ENCODE measurements at regions not wholly inside any gene's neighbourhood (a gene's known extent, or its start where the extent isn't known, plus 50 kb on each side); places are given as distances from the start of the nearest gene placed in this dataset.

DNA sequence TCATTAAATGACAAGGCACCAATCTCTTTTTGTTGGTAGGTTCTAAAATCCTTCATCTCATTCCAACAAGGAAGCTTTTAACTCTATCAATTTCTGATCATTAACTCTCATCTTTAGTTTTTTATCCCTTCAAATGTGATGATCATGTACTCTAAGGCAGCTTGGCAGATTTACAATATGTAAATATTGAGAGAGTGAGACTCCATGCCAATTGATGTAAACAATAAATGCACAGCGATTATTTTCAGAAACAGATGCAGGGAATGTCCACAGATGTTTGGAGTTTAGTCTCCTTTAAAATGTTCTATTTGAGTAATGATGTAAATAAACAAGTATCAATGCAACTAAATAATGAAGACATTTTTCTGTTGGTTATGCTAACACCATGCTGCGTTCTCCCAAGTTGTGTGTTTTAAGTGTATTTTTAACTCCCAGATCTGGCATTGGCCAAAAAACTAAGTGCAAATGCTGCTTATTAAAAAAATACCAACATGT lies 213.8 kb downstream of the AHR start:
- no peak overlapping the region for H3K4me3 ChIP-seq (ENCODE audit: low read depth, low read length)
- TF ChIP-seq, protein P1, sequence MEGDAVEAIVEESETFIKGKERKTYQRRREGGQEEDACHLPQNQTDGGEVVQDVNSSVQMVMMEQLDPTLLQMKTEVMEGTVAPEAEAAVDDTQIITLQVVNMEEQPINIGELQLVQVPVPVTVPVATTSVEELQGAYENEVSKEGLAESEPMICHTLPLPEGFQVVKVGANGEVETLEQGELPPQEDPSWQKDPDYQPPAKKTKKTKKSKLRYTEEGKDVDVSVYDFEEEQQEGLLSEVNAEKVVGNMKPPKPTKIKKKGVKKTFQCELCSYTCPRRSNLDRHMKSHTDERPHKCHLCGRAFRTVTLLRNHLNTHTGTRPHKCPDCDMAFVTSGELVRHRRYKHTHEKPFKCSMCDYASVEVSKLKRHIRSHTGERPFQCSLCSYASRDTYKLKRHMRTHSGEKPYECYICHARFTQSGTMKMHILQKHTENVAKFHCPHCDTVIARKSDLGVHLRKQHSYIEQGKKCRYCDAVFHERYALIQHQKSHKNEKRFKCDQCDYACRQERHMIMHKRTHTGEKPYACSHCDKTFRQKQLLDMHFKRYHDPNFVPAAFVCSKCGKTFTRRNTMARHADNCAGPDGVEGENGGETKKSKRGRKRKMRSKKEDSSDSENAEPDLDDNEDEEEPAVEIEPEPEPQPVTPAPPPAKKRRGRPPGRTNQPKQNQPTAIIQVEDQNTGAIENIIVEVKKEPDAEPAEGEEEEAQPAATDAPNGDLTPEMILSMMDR (IDR thresholded peaks at IDR 0.05; ENCODE audit: low read depth, low read length) = no peak

DNA sequence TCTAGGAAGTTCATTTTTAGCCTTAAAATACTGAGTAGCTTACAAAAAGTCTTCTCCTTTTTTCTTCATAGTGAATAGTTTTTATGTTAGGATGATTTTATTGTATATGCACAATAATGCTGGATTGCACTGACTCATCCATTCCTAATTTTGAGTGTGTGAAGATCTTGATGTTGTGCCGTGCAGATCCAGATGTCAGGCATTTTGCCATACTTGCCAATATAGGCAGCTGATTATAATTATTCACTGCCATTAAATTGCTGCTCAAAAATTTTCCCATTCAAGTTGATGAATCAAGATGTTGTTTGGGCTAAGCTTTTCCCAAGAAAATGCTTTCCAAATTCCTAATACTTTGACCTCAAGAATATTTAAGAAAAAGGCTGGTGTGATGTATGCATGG lies 218.3 kb downstream of the AHR start:
- TF ChIP-seq, protein P1 (IDR thresholded peaks at IDR 0.05; ENCODE audit: low read depth, low read length) = no peak
- H3K4me3 ChIP-seq (ENCODE audit: low read depth, low read length) = no peak overlapping the region

- no peak overlapping the region for H3K4me3 ChIP-seq (ENCODE audit: low read depth, low read length)
- TF ChIP-seq, protein P1 (IDR thresholded peaks at IDR 0.05; ENCODE audit: low read depth, low read length) = no peak
Measured at GRCh38 chr7:17520941-17521340, 222.5 kb downstream of the AHR start.

GRCh38 chr7:17521437-17521836 lies 223.0 kb downstream of the AHR start:
- no peak overlapping the region for H3K4me3 ChIP-seq (ENCODE audit: low read depth, low read length)
- TF ChIP-seq, protein P1 (IDR thresholded peaks at IDR 0.05; ENCODE audit: low read depth, low read length) = no peak

- H3K4me3 ChIP-seq (ENCODE audit: low read depth, low read length) = no peak overlapping the region
- TF ChIP-seq, protein P1 (IDR thresholded peaks at IDR 0.05; ENCODE audit: low read depth, low read length) = no peak
Measured at GRCh38 chr7:17523813-17524739, 225.6 kb downstream of the AHR start.

DNA sequence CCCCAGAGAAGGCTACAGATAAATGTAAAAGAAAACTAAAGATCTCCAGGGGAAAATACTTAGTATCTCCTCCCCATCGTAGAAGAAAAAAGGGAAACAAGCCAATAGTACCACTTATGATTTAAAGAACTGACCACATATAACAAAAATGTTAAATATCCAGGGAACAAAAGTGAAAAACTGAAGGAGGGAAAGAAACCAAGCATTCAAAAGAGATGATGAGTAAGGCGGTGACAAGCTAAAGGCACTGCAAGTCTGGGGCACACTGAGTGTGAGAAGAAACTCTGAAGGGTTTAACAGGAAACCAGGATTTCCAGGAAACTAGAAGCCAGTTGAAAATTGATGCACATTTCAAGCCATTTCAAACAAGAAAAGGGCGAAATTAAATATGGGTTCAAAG lies 226.3 kb downstream of the AHR start:
- no peak overlapping the region for H3K4me3 ChIP-seq (ENCODE audit: low read depth, low read length)
- TF ChIP-seq, protein P1 (IDR thresholded peaks at IDR 0.05; ENCODE audit: low read depth, low read length) = no peak

DNA sequence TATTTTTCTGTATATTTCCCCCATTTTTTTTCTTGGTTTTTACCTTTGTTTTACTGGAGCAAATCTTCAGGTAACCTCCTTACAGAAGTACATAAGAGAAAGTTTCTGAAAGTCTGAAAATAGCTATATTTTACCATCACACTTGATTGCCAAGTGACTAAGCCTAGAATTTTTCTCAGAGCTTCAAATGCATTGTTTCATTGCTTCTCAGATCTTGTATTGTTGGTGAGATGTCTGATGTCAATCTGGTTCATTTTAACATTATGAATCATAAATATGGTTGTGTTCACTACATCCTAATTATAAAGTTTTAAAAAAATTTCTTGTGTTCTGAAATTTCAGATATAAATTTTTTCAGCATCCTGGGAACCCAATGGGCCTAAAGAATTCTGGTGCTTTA lies 228.2 kb downstream of the AHR start:
- H3K4me3 ChIP-seq (ENCODE audit: low read depth, low read length) = no peak overlapping the region
- TF ChIP-seq, protein P1 (IDR thresholded peaks at IDR 0.05; ENCODE audit: low read depth, low read length) = no peak
